Gastrocnemius medialis (tissue), 4 donors: ENCODE measurements at regions not wholly inside any gene's neighbourhood (a gene's known extent, or its start where the extent isn't known, plus 50 kb on each side); places are given as distances from the start of the nearest gene placed in this dataset.

ENCODE experiments used
- ATAC-seq, 2 donors: fragments of 150-250 bp; one replicate each; pipeline ENCODE4 v1.9.1; 2016
- DNase-seq, 2 donors: peaks; one replicate each; pipeline ENCODE4 v3.0.0-alpha.2; 2019
- H3K27ac ChIP-seq, 4 donors: fragments of 200-600 bp; sonication (generic); 1 replicate in 1 of 4; 2 replicates in 3 of 4; pipeline ENCODE4 v1.5.1; 2016 to 2018; ENCODE audit warnings: mild to moderate bottlenecking in 2 of 4, moderate library complexity in 1 of 4
- H3K27me3 ChIP-seq, 3 donors: fragments of 200-600 bp; sonication (generic) in 2 of 3; 1 replicate in 1 of 3; 2 replicates in 2 of 3; pipeline versions ENCODE4 v1.5.1 to v1.6.0; 2016 to 2019; ENCODE audit warnings: mild to moderate bottlenecking in 1 of 3, moderate library complexity in 1 of 3
- H3K36me3 ChIP-seq, 2 donors: fragments of 200-600 bp; sonication (generic) in 1 of 2; one replicate each; pipeline ENCODE4 v1.5.1; 2017 to 2018
- H3K4me1 ChIP-seq, 2 donors: fragments of 200-600 bp; sonication (generic) in 1 of 2; one replicate each; pipeline ENCODE4 v1.5.1; 2016 to 2017; ENCODE audit warnings: mild to moderate bottlenecking in 2 of 2
- H3K4me3 ChIP-seq, 4 donors: fragments of 200-600 bp; sonication (generic) in 3 of 4; 1 replicate in 1 of 4; 2 replicates in 3 of 4; pipeline ENCODE4 v1.5.1; 2016 to 2019; ENCODE audit warnings: mild to moderate bottlenecking in 2 of 4
- H3K9me3 ChIP-seq, 3 donors: fragments of 200-600 bp; sonication (generic) in 2 of 3; 1 replicate in 1 of 3; 2 replicates in 2 of 3; pipeline ENCODE4 v1.5.1; 2016 to 2019
- POLR2A ChIP-seq, 2 donors: fragments of 450-650 bp; IDR thresholded peaks; one replicate each; pipeline ENCODE4 v1.6.1; 2017; ENCODE audit warnings: antibody characterized with exemption in 2 of 2, mild to moderate bottlenecking in 2 of 2, moderate library complexity in 2 of 2
- in situ Hi-C, 4 donors: fragments of 200-750 bp; cut with MboI; loops; one replicate each; pipeline versions ENCODE4 v1.15.0 to v1.8.0; 2017; ENCODE audit warnings: low sequenced_read_pairs in 4 of 4
- intact Hi-C: fragments of 100-400 bp; cut with DNase I; formaldehyde crosslinking; loops from one replicate; pipeline ENCODE4 v1.15.1; 2023; ENCODE audit warnings: low total_unique reads
- TF ChIP-seq, protein P1 (sequence below), 5 experiments: fragments of 450-650 bp in 3 of 5; fragments of 200-600 bp in 2 of 5; sonication (generic) in 2 of 5; IDR thresholded peaks in 4 of 5; conservative IDR thresholded peaks in 1 of 5; 1 replicate in 4 of 5; 2 replicates in 1 of 5; pipeline ENCODE4 v1.5.1; 2016 to 2019; ENCODE audit warnings: antibody characterized with exemption in 5 of 5, mild to moderate bottlenecking in 3 of 5, moderate library complexity in 3 of 5

- in situ Hi-C loops, result no loop called here
- ATAC-seq, result no peak
Observed at GRCh38 chr6:126553854-126554253, 213.9 kb downstream of the CENPW start.

GRCh38 chr6:126570507-126570906 lies 230.6 kb downstream of the CENPW start:
- Histone ChIP-seq H3K27me3 (no peaks in the 10 kb centered on the region), H3K4me3 (no peak overlapping the region), H3K27ac (no peak overlapping the region), H3K9me3 (no peaks in the 10 kb centered on the region), H3K36me3 (no peaks in the 10 kb centered on the region), H3K4me1 (no peaks in the 10 kb centered on the region)
- intact Hi-C loops, result no loop called here
- DNase-seq, result no peak
- no peak for ATAC-seq
- in situ Hi-C loops, result no loop called here
- TF ChIP-seq, protein P1, sequence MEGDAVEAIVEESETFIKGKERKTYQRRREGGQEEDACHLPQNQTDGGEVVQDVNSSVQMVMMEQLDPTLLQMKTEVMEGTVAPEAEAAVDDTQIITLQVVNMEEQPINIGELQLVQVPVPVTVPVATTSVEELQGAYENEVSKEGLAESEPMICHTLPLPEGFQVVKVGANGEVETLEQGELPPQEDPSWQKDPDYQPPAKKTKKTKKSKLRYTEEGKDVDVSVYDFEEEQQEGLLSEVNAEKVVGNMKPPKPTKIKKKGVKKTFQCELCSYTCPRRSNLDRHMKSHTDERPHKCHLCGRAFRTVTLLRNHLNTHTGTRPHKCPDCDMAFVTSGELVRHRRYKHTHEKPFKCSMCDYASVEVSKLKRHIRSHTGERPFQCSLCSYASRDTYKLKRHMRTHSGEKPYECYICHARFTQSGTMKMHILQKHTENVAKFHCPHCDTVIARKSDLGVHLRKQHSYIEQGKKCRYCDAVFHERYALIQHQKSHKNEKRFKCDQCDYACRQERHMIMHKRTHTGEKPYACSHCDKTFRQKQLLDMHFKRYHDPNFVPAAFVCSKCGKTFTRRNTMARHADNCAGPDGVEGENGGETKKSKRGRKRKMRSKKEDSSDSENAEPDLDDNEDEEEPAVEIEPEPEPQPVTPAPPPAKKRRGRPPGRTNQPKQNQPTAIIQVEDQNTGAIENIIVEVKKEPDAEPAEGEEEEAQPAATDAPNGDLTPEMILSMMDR (IDR thresholded peaks at IDR 0.05 in 4 of 5, conservative IDR thresholded peaks at IDR 0.05 in 1 of 5), result no peak
- no peak for TF ChIP-seq POLR2A (IDR thresholded peaks at IDR 0.05)

More at GRCh38 chr6:126553854-126554253, 213.9 kb downstream of the CENPW start:
- intact Hi-C loops, result no loop called here
- Histone ChIP-seq H3K27me3 (no peaks in the 10 kb centered on the region), H3K27ac (no peak overlapping the region), H3K4me3 (no peak overlapping the region), H3K4me1 (no peaks in the 10 kb centered on the region), H3K36me3 (no peaks in the 10 kb centered on the region), H3K9me3 (no peaks in the 10 kb centered on the region)
- TF ChIP-seq POLR2A (IDR thresholded peaks at IDR 0.05), result no peak
- TF ChIP-seq, protein P1 (IDR thresholded peaks at IDR 0.05 in 4 of 5, conservative IDR thresholded peaks at IDR 0.05 in 1 of 5), result no peak
- DNase-seq, result no peak

- intact Hi-C loops (no loop called here), in situ Hi-C loops (no loop called here)
- H3K27me3 ChIP-seq, result no peaks in the 10 kb centered on the region
- no peak for ATAC-seq
- no peak overlapping the region for H3K4me3 ChIP-seq
- H3K27ac ChIP-seq, result no peak overlapping the region
- H3K36me3 ChIP-seq, result no peaks in the 10 kb centered on the region
- DNase-seq, result no peak
- TF ChIP-seq POLR2A (IDR thresholded peaks at IDR 0.05), result no peak
- TF ChIP-seq, protein P1 (IDR thresholded peaks at IDR 0.05 in 4 of 5, conservative IDR thresholded peaks at IDR 0.05 in 1 of 5), result no peak
- H3K4me1 ChIP-seq, result no peaks in the 10 kb centered on the region
- no peaks in the 10 kb centered on the region for H3K9me3 ChIP-seq
Observed at GRCh38 chr6:126574301-126574700, 234.4 kb downstream of the CENPW start.

DNA sequence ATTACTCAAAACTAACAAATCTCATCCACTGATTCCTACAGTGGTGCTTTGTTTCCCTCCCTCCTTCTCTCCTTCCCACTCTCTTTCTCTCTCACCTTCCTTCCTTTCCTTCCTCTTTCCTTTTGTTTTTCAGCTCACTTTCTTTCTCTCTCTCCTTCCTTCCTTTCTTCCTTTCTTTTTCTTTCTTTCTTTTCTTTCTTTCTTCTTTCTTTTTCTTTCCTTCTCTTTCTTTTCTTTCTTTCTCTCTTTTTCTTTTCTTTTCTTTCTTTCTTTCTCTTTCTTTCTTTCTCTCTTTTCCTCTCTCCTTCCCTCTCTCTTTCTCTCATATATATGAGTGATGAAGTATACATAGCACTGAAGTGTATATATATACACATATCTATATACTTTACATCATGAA lies 241.4 kb downstream of the CENPW start:
- DNase-seq, result no peak
- in situ Hi-C loops (no loop called here), intact Hi-C loops (no loop called here)
- no peak for TF ChIP-seq POLR2A (IDR thresholded peaks at IDR 0.05)
- TF ChIP-seq, protein P1 (IDR thresholded peaks at IDR 0.05 in 4 of 5, conservative IDR thresholded peaks at IDR 0.05 in 1 of 5), result no peak
- H3K27me3 ChIP-seq, result no peaks in the 10 kb centered on the region
- no peaks in the 10 kb centered on the region for H3K9me3 ChIP-seq
- no peak overlapping the region for H3K4me3 ChIP-seq
- no peak for ATAC-seq
- H3K27ac ChIP-seq, result no peak overlapping the region
- no peaks in the 10 kb centered on the region for H3K4me1 ChIP-seq
- no peaks in the 10 kb centered on the region for H3K36me3 ChIP-seq

DNA sequence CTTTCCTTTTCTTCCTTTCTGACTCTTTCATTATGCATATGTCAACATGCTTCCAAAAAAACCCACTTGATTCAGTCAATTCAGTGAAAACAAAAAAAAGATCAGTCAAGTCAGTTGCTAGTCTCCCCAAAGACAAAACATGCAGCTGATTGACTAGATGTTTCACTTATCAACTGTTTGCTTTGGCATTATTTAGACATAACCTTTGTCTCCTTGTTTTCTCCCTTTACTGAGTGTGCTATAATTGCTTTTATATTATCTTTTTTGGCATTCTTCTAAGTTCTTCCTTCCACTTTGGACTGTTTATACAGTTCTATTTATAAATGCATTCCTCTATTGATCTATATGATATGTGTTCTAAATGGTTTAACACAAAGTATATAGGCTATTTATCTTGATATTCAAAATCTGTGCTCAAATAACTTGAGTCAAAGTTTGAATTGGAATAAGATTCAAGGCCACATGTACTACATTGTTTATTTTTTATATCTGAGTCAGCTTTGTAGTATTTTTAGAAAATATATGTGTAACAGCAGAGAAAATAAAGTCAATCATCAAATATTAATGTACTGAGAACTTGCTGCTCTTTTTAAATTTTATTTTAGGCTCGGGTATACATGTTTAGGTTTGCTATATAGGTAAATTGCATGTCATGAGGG lies 260.5 kb downstream of the CENPW start:
- Histone ChIP-seq H3K4me3 (no peak overlapping the region), H3K36me3 (no peaks in the 10 kb centered on the region), H3K9me3 (peaks cover 0 to 6% (median 0%) of the 10 kb centered on the region in 3 donors), H3K27ac (no peak overlapping the region), H3K4me1 (no peaks in the 10 kb centered on the region), H3K27me3 (no peaks in the 10 kb centered on the region)
- intact Hi-C loops, result no loop called here
- TF ChIP-seq, protein P1 (IDR thresholded peaks at IDR 0.05 in 4 of 5, conservative IDR thresholded peaks at IDR 0.05 in 1 of 5), result no peak
- no peak for TF ChIP-seq POLR2A (IDR thresholded peaks at IDR 0.05)
- in situ Hi-C loops, result no loop called here
- DNase-seq (no peak), ATAC-seq (no peak)
